Fibroblast of the aortic adventitia (primary cell): ENCODE measurements at regions not wholly inside any gene's neighbourhood (a gene's known extent, or its start where the extent isn't known, plus 50 kb on each side); places are given as distances from the start of the nearest gene placed in this dataset.

Experiments used
- DNase-seq: peaks from one replicate; pipeline ENCODE4 v3.0.0-alpha.2; 2010; ENCODE audit warnings: low read depth
- H3K4me3 ChIP-seq: 2 replicates; pipeline ENCODE4 v1.5.1; 2011; ENCODE audit warnings: low read depth, mild to moderate bottlenecking, control low read depth, low read length, moderate library complexity
- TF ChIP-seq, protein P1 (sequence below): IDR thresholded peaks from 2 replicates; pipeline ENCODE4 v1.5.1; 2011; ENCODE audit warnings: mild to moderate bottlenecking, low read length, control low read depth, inconsistent platforms; ENCODE audit not compliant: insufficient read depth

DNA sequence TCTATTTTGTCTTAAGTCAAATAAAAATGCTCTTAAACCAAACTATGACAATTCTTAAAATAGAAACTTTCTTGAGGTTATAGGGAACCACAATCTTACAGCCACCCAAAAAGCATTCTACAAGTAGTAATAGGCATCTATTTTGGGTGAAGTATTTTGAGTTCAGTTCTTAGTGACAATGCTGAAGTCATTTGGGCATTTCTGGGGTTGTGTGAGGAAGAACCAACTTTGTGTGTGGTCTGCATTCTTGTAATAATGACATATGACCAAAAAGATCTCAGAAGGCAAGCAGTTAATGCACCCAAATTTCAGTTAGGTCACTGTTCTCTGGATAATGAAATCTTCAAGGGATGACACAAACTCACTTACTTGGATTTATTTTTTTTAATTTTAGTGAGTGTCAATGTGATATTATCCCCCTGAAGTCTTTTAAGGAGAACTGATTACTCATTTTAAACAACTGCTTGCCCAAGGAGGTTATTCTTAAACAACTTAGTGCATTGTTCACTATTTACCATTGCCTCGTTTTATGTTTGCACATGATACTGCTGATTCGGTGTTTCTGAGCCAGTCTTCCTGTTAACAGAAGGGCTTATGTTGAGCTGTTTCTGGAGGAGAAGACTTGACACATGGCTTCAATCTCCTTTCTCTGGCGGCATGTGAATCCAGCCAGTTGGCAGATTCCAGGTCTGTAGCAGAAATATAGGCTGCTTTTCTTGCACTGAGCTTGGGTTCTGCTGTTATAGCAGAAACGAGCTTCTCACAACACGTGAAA lies 618.9 kb downstream of the BCKDHB start:
- TF ChIP-seq, protein P1, sequence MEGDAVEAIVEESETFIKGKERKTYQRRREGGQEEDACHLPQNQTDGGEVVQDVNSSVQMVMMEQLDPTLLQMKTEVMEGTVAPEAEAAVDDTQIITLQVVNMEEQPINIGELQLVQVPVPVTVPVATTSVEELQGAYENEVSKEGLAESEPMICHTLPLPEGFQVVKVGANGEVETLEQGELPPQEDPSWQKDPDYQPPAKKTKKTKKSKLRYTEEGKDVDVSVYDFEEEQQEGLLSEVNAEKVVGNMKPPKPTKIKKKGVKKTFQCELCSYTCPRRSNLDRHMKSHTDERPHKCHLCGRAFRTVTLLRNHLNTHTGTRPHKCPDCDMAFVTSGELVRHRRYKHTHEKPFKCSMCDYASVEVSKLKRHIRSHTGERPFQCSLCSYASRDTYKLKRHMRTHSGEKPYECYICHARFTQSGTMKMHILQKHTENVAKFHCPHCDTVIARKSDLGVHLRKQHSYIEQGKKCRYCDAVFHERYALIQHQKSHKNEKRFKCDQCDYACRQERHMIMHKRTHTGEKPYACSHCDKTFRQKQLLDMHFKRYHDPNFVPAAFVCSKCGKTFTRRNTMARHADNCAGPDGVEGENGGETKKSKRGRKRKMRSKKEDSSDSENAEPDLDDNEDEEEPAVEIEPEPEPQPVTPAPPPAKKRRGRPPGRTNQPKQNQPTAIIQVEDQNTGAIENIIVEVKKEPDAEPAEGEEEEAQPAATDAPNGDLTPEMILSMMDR = no peak
- peak; percentile 10 for DNase-seq
- H3K4me3 ChIP-seq = peak overlapping the region; percentile 6

- TF ChIP-seq, protein P1 = no peak
- H3K4me3 ChIP-seq = no peak overlapping the region
- DNase-seq = no peak
These were observed 614.4 kb downstream of the BCKDHB start for GRCh38 chr6:80720824-80721223.

DNA sequence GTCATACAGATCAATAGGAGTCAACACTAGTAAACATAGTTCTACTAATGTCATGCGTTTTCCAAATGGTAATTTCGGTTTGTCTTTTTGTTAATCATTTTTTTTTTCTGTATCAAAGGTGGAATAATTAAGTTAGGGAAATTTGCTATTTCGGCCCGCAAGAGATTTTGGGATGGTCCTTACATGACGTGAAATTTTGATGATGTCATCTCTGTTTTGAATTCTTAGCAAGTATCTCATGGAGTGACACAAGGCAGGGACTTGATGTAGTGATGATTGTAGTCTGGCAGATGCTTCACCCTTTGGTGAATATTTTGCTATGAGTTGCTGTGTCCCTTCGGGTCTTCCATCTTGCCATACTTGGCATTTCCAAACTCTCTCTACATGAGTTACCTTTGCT lies 608.0 kb downstream of the BCKDHB start:
- TF ChIP-seq, protein P1 = no peak
- DNase-seq = no peak
- H3K4me3 ChIP-seq = no peak overlapping the region

GRCh38 chr6:80698459-80698858 lies 592.0 kb downstream of the BCKDHB start:
- TF ChIP-seq, protein P1 = no peak
- H3K4me3 ChIP-seq = no peak overlapping the region
- no peak for DNase-seq

DNA sequence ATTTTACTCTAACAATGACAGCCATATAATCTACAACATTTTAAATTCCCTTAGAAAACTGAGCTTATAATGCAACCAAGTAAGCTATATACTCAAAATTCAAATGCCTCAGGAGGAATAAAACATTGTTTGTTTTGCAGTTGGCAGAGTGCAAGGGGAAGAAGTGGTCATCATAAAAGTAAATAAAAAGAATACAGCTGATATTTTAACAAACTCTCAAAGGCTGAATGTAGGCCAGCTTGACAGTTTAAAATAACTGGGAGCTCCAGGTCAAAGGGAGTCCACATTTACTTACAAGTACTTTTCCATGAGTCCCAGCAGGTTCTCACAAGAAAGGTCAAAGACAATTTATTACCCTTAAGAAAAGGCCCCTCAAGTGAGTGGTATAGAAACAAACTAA lies 589.8 kb downstream of the BCKDHB start:
- DNase-seq = no peak
- H3K4me3 ChIP-seq = no peak overlapping the region
- TF ChIP-seq, protein P1 = no peak

- no peak overlapping the region for H3K4me3 ChIP-seq
- TF ChIP-seq, protein P1 = no peak
- DNase-seq = peak; percentile 75
These were observed 584.2 kb downstream of the BCKDHB start for GRCh38 chr6:80690551-80691131.
